ENCODE measurements at regions not wholly inside any gene's neighbourhood (a gene's known extent, or its start where the extent isn't known, plus 50 kb on each side); places are given as distances from the start of the nearest gene placed in this dataset.
A peak's percentile ranks its signal among the peaks of the same experiment; 100 is the strongest.
"Not testable (repeated sequence)": the region's sequence is repeated elsewhere in the genome, so short reads cannot be mapped to it uniquely, and the experiment has no call there.

DNA sequence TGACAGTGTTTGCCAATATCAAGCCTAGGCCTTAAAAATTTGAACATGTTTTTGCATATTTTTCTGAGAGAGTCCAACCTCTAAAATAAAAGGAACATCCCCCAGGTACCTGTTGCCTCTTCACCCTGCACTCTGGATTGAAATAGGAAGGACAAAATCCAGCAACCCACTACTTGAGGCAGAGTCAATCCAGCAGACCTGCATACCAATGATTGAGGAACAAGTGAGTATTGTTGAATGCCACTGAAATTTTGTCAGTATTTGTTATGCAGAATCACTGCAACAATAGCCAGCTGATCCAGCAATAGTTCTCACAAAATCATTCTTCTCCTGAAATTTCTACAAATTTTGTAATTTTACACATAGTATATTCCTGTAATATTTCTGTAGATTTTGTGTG, 460.6 kb upstream of the FOXG1 start:
- TF ChIP-seq, protein P1, sequence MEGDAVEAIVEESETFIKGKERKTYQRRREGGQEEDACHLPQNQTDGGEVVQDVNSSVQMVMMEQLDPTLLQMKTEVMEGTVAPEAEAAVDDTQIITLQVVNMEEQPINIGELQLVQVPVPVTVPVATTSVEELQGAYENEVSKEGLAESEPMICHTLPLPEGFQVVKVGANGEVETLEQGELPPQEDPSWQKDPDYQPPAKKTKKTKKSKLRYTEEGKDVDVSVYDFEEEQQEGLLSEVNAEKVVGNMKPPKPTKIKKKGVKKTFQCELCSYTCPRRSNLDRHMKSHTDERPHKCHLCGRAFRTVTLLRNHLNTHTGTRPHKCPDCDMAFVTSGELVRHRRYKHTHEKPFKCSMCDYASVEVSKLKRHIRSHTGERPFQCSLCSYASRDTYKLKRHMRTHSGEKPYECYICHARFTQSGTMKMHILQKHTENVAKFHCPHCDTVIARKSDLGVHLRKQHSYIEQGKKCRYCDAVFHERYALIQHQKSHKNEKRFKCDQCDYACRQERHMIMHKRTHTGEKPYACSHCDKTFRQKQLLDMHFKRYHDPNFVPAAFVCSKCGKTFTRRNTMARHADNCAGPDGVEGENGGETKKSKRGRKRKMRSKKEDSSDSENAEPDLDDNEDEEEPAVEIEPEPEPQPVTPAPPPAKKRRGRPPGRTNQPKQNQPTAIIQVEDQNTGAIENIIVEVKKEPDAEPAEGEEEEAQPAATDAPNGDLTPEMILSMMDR (IDR thresholded peaks at IDR 0.05; ENCODE audit: insufficient read depth, low read length, poor library complexity, severe bottlenecking), result no peak
- DNase-seq (ENCODE audit: low read depth), result no peak
- H3K4me3 ChIP-seq (ENCODE audit: low read depth, low read length), result no peak overlapping the region
- no peaks in the 10 kb centered on the region for H3K36me3 ChIP-seq (ENCODE audit: control insufficient read depth, insufficient read depth, low read length)
- H3K27me3 ChIP-seq (ENCODE audit: control insufficient read depth, insufficient read depth, low read length), result no peaks in the 10 kb centered on the region

DNA sequence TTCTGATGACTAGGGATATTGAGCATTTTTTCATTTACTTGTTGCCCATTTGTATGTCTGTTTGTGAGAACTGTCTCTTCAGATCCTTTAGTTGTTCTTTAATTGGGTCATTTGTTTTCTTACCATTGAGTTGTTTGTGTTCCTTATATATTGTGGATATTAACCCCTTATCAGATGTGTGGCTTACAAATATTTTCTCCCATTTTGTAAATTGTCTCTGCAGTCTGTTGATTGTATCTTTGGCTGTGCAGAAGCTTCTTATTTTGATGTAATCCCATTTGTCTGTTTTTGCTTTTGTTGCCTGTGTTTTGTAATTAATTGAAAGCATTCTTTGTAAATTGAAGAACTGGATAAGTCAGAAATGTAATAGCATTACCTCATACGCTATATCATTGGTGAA, 459.1 kb upstream of the FOXG1 start:
- TF ChIP-seq, protein P1 (IDR thresholded peaks at IDR 0.05; ENCODE audit: insufficient read depth, low read length, poor library complexity, severe bottlenecking), result no peak
- no peak for DNase-seq (ENCODE audit: low read depth)
- H3K27me3 ChIP-seq (ENCODE audit: control insufficient read depth, insufficient read depth, low read length), result no peaks in the 10 kb centered on the region
- H3K36me3 ChIP-seq (ENCODE audit: control insufficient read depth, insufficient read depth, low read length), result no peaks in the 10 kb centered on the region
- no peak overlapping the region for H3K4me3 ChIP-seq (ENCODE audit: low read depth, low read length)

DNA sequence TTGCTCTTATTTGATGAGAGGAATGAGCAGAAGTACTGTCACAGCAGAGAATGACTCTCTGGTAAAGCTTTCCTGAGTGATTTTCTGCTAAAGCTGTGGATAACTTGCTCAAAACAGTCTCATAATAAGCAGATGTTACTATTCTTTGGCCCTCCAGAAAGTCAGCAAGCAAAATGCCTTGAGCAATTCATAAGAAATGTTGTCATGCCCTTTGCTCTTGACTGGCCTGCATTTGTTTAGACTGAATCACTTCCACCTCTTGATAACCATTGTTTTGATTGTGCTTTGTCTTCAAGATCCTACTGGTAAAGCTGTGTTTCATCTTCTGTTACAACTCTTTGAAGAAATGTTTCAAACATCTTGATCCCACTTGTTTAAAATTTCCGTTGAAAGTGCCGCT, 457.9 kb upstream of the FOXG1 start:
- no peaks in the 10 kb centered on the region for H3K27me3 ChIP-seq (ENCODE audit: control insufficient read depth, insufficient read depth, low read length)
- peak; percentile 41 for DNase-seq (ENCODE audit: low read depth)
- H3K4me3 ChIP-seq (ENCODE audit: low read depth, low read length), result no peak overlapping the region
- no peaks in the 10 kb centered on the region for H3K36me3 ChIP-seq (ENCODE audit: control insufficient read depth, insufficient read depth, low read length)
- TF ChIP-seq, protein P1 (IDR thresholded peaks at IDR 0.05; ENCODE audit: insufficient read depth, low read length, poor library complexity, severe bottlenecking), result no peak

DNA sequence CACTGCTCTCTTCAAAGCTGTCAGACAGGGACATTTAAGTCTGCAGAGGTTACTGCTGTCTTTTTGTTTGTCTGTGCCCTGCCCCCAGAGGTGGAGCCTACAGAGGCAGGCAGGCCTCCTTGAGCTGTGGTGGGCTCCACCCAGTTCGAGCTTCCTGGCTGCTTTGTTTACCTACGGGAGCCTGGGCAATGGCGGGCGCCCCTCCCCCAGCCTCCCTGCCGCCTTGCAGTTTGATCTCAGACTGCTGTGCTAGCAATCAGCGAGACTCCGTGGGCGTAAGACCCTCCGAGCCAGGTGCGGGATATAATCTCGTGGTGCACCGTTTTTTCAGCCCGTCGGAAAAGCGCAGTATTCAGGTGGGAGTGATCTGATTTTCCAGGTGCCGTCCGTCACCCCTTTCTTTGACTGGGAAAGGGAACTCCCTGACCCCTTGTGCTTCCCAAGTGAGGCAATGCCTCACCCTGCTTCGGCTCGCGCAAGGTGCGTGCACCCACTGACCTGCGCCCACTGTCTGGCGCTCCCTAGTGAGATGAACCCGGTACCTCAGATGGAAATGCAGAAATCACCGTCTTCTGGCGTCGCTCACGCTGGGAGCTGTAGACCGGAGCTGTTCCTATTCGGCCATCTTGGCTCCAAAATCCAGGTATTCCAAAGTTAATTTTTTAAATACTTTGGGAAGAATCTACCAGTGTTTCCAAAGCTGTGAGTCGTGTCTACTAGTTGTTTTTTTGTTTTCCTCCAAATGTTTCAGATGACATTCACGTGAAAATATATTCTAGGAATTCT, 448.5 kb upstream of the FOXG1 start:
- not testable (repeated sequence) for H3K4me3 ChIP-seq (ENCODE audit: low read depth, low read length); H3K27me3 ChIP-seq (ENCODE audit: control insufficient read depth, insufficient read depth, low read length); H3K36me3 ChIP-seq (ENCODE audit: control insufficient read depth, insufficient read depth, low read length); DNase-seq (ENCODE audit: low read depth)

DNA sequence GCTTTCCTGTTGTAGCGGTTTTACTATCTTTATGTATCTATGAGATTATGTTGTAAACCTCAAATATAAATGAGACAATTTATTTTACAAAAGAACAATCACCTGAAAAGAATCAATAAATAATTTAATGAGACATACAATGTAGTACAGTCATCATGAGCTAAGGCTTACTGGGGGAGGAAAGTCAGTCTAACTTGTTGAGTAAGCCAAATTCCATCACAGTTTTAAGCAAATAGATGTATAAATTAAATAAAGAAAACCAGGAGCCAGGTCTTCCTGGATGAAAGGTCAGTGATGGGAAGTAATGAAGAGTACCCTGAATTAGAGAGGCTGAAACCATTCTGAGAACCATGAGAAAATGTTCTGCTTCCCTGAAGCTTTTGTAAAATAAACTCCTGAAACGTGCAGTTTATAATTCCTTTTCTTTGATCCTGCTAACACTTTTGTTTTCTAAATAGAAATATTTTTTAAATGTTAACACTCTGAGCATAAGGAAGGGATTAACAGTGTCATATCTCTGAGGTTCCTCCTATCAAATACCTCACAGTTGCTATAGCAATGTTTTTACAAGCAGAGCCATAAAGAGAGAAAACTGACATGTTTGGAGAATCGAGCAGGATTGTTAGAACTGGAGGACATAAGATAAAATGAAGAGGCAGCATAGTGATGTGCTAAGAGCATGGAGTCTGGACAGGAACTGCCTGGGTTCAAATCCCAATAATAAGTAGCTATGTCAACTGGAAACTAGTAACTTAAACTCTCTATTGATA, 444.9 kb upstream of the FOXG1 start:
- Histone ChIP-seq H3K27me3 (ENCODE audit: control insufficient read depth, insufficient read depth, low read length) (no peaks in the 10 kb centered on the region), H3K36me3 (ENCODE audit: control insufficient read depth, insufficient read depth, low read length) (no peaks in the 10 kb centered on the region), H3K4me3 (ENCODE audit: low read depth, low read length) (no peak overlapping the region)
- no peak for DNase-seq (ENCODE audit: low read depth)
- TF ChIP-seq, protein P1 (IDR thresholded peaks at IDR 0.05; ENCODE audit: insufficient read depth, low read length, poor library complexity, severe bottlenecking), result no peak

DNA sequence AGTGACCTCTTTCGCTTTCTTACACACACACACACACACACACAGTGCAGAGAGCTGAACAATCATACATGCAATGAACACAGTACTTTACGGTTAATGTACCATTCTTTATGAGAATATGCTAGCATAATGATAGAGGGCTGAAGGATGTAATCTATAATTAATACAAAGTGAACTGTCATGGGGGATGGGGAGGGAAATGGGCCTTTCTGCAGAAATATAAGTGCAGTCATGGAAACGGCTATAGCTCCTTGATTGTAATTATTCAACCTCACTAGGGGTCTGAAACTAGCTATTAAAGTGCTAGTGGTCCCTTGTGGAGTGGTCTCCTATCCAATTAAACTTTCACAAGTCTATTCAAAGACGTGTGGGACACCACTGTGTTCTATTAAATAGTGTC, 443.2 kb upstream of the FOXG1 start:
- Histone ChIP-seq H3K27me3 (ENCODE audit: control insufficient read depth, insufficient read depth, low read length) (no peaks in the 10 kb centered on the region), H3K36me3 (ENCODE audit: control insufficient read depth, insufficient read depth, low read length) (no peaks in the 10 kb centered on the region), H3K4me3 (ENCODE audit: low read depth, low read length) (no peak overlapping the region)
- no peak for DNase-seq (ENCODE audit: low read depth)
- TF ChIP-seq, protein P1 (IDR thresholded peaks at IDR 0.05; ENCODE audit: insufficient read depth, low read length, poor library complexity, severe bottlenecking), result no peak

Data from kidney epithelial cell (primary cell).